Stomach (tissue), 8 donors: ENCODE measurements at regions not wholly inside any gene's neighbourhood (a gene's known extent, or its start where the extent isn't known, plus 50 kb on each side); places are given as distances from the start of the nearest gene placed in this dataset.

Source experiments
- DNase-seq, 2 donors: peaks; one replicate each; pipeline versions ENCODE4 v3.0.0 to v3.0.0-alpha.2; 2013 to 2019
- H3K27ac ChIP-seq, 5 donors: fragments of 200-600 bp in 4 of 5; sonication (generic) in 4 of 5; one replicate each; pipeline ENCODE4 v1.5.1; 2013 to 2019; ENCODE audit warnings: mild to moderate bottlenecking in 1 of 5, moderate library complexity in 1 of 5
- H3K27me3 ChIP-seq, 3 donors: fragments of 200-600 bp; sonication (generic); one replicate each; pipeline ENCODE4 v1.5.1; 2017 to 2019; ENCODE audit warnings: mixed run types in 1 of 3
- H3K36me3 ChIP-seq, 4 donors: fragments of 200-600 bp; sonication (generic); 1 replicate in 3 of 4; 2 replicates in 1 of 4; pipeline ENCODE4 v1.5.1; 2016 to 2019
- H3K4me1 ChIP-seq, 4 donors: fragments of 200-600 bp; sonication (generic); one replicate each; pipeline ENCODE4 v1.5.1; 2016 to 2019
- H3K4me3 ChIP-seq, 4 donors: fragments of 200-600 bp; sonication (generic) in 3 of 4; one replicate each; pipeline ENCODE4 v1.5.1; 2016 to 2019; ENCODE audit warnings: mild to moderate bottlenecking in 1 of 4
- H3K9me3 ChIP-seq, 4 donors: fragments of 200-600 bp; sonication (generic); one replicate each; pipeline ENCODE4 v1.5.1; 2016 to 2019
- EP300 ChIP-seq: sonication (generic); formaldehyde crosslinking; IDR thresholded peaks from one replicate; pipeline ENCODE4 v1.6.1; 2017; ENCODE audit warnings: antibody characterized with exemption
- POLR2A ChIP-seq, 4 donors: fragments of 450-650 bp; IDR thresholded peaks; one replicate each; pipeline ENCODE4 v1.6.1; 2016; ENCODE audit warnings: antibody characterized with exemption in 4 of 4, control low read depth in 2 of 4, mild to moderate bottlenecking in 1 of 4, moderate library complexity in 1 of 4
- POLR2AphosphoS5 ChIP-seq, 3 donors: sonication (generic); formaldehyde crosslinking; IDR thresholded peaks; one replicate each; pipeline ENCODE4 v1.6.1; 2016; ENCODE audit warnings: antibody characterized with exemption in 3 of 3
- WGBS, 5 donors: extraction: QIAGEN DNeasy Blood & Tissue Kit in 3 of 5; methylation state at CpG; one replicate each; pipeline versions ENCODE4 v1.1.5 to v1.1.7; 2013 to 2018; 5-methylcytosine and 5-hydroxymethylcytosine counted together
- intact Hi-C: fragments of 100-400 bp; cut with DNase I; formaldehyde crosslinking; loops from one replicate; pipeline ENCODE4 v1.15.1; 2023; ENCODE audit warnings: low total_unique reads
- TF ChIP-seq, protein P1 (sequence below), 7 experiments: fragments of 450-650 bp in 4 of 7; fragments of 200-600 bp in 3 of 7; sonication (generic) in 3 of 7; IDR thresholded peaks; one replicate each; pipeline ENCODE4 v1.5.1; 2016 to 2019; ENCODE audit warnings: antibody characterized with exemption in 7 of 7, control low read depth in 2 of 7, mild to moderate bottlenecking in 1 of 7
- donor health status: healthy with polysubstance abuse.
- donor health status: Bipolar disorder and iron deficiency.
- donor health status: healthy.

DNA sequence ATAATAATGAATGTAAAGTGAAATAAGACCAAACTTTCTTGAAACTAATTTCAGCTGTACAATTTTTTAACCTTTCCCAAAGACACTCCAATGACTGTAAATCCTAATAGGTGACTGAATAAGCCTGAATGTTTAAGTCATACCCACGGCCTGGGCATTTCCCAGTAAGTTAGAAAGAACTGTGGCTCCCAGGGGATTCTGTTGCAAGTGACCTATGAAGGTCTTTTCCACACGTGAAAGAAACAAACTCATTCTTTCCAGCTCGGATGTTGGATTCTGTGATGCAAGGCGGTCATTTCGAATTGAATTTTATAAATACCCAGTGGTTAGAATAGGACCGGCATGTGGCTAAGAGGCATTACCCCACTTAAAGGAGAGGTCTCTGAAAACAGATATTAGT, 1134.4 kb downstream of the GALC start:
- WGBS, 5 donors = 76 to 83% (median 78%) methylated on average over 6 of the region's 6 CpGs
- Histone ChIP-seq H3K27me3 (no peaks in the 10 kb centered on the region), H3K27ac (no peak overlapping the region), H3K36me3 (no peaks in the 10 kb centered on the region), H3K4me1 (no peaks in the 10 kb centered on the region), H3K9me3 (no peaks in the 10 kb centered on the region), H3K4me3 (no peak overlapping the region)
- intact Hi-C loops = no loop called here
- TF ChIP-seq, protein P1, sequence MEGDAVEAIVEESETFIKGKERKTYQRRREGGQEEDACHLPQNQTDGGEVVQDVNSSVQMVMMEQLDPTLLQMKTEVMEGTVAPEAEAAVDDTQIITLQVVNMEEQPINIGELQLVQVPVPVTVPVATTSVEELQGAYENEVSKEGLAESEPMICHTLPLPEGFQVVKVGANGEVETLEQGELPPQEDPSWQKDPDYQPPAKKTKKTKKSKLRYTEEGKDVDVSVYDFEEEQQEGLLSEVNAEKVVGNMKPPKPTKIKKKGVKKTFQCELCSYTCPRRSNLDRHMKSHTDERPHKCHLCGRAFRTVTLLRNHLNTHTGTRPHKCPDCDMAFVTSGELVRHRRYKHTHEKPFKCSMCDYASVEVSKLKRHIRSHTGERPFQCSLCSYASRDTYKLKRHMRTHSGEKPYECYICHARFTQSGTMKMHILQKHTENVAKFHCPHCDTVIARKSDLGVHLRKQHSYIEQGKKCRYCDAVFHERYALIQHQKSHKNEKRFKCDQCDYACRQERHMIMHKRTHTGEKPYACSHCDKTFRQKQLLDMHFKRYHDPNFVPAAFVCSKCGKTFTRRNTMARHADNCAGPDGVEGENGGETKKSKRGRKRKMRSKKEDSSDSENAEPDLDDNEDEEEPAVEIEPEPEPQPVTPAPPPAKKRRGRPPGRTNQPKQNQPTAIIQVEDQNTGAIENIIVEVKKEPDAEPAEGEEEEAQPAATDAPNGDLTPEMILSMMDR (IDR thresholded peaks at IDR 0.05) = no peak
- no peak for DNase-seq

- TF ChIP-seq, protein P1 (IDR thresholded peaks at IDR 0.05) = no peak
- TF ChIP-seq POLR2AphosphoS5 (IDR thresholded peaks at IDR 0.05) = no peak
- no peak for TF ChIP-seq EP300
- TF ChIP-seq POLR2A (IDR thresholded peaks at IDR 0.05) = no peak
- no peak overlapping the region for H3K4me3 ChIP-seq
- DNase-seq = no peak
- no peak overlapping the region for H3K27ac ChIP-seq
- WGBS, 5 donors = 74 to 86% (median 80%) methylated on average over 3 of the region's 3 CpGs
- H3K27me3 ChIP-seq = no peaks in the 10 kb centered on the region
- no peaks in the 10 kb centered on the region for H3K36me3 ChIP-seq
- H3K4me1 ChIP-seq = no peaks in the 10 kb centered on the region
- no peaks in the 10 kb centered on the region for H3K9me3 ChIP-seq
- intact Hi-C loops = no loop called here
Measured at GRCh38 chr14:86858031-86858430, 1135.0 kb downstream of the GALC start.

GRCh38 chr14:86852530-86852929, 1140.5 kb downstream of the GALC start:
- DNase-seq = no peak
- H3K9me3 ChIP-seq = no peaks in the 10 kb centered on the region
- WGBS, 5 donors = 61 to 86% (median 74%) methylated on average over 5 of the region's 5 CpGs
- intact Hi-C loops = no loop called here
- no peaks in the 10 kb centered on the region for H3K4me1 ChIP-seq
- no peaks in the 10 kb centered on the region for H3K36me3 ChIP-seq
- no peak overlapping the region for H3K27ac ChIP-seq
- H3K4me3 ChIP-seq = no peak overlapping the region
- H3K27me3 ChIP-seq = no peaks in the 10 kb centered on the region
- TF ChIP-seq POLR2A (IDR thresholded peaks at IDR 0.05) = no peak
- TF ChIP-seq, protein P1 (IDR thresholded peaks at IDR 0.05) = no peak
- TF ChIP-seq POLR2AphosphoS5 (IDR thresholded peaks at IDR 0.05) = no peak
- no peak for TF ChIP-seq EP300

DNA sequence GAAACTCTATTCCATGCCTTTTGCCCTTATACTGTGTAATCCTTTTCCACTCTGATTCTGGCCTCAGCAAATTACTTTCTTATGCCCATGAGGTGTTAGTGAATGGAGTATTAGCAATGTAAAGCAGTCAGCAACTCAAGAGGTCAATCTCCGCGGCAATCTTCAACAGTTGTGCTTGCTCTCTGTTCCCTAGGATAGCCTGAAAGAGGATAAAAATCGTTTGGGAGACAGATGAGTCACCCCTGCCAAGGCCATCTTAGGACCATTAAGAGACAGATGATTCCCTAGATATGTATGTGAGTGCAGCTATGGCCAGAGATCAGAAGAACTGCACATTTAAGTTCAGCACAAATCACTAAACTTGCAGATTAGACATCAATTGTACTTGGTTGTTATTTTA, 1145.8 kb downstream of the GALC start:
- no peaks in the 10 kb centered on the region for H3K9me3 ChIP-seq
- no peak overlapping the region for H3K27ac ChIP-seq
- H3K4me1 ChIP-seq = no peaks in the 10 kb centered on the region
- WGBS, 5 donors = 62 to 73% (median 67%) methylated on average over 3 of the region's 3 CpGs
- no peaks in the 10 kb centered on the region for H3K36me3 ChIP-seq
- no peaks in the 10 kb centered on the region for H3K27me3 ChIP-seq
- no peak for DNase-seq
- intact Hi-C loops = no loop called here
- no peak overlapping the region for H3K4me3 ChIP-seq
- TF ChIP-seq EP300 = no peak
- no peak for TF ChIP-seq POLR2AphosphoS5 (IDR thresholded peaks at IDR 0.05)
- no peak for TF ChIP-seq POLR2A (IDR thresholded peaks at IDR 0.05)
- TF ChIP-seq, protein P1 (IDR thresholded peaks at IDR 0.05) = no peak

DNA sequence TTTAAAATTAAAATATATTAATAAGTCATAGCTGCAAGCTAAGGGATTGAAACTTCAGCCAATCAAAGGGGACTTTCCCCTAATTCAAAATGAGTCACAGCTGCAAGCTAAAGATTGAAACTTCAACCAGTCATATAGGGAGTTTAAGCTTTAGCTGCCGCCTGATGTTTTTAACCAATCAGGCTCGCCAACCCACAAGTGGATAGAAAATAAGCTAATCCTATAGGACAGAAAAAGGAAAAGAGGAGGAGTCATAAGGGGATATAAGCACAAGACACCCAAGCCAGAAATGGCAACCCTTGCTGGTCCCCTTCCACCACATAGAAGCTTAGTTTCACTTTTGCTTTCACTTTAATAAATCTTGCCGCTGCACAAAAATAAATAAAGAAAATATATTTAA, 1154.6 kb downstream of the GALC start:
- no peaks in the 10 kb centered on the region for H3K9me3 ChIP-seq
- H3K36me3 ChIP-seq = no peaks in the 10 kb centered on the region
- H3K27me3 ChIP-seq = no peaks in the 10 kb centered on the region
- intact Hi-C loops = no loop called here
- H3K4me3 ChIP-seq = no peak overlapping the region
- no peak overlapping the region for H3K27ac ChIP-seq
- 60 to 94% (median 90%) methylated on average over 3 of the region's 3 CpGs for WGBS, 5 donors
- H3K4me1 ChIP-seq = no peaks in the 10 kb centered on the region
- no peak for DNase-seq
- no peak for TF ChIP-seq POLR2A (IDR thresholded peaks at IDR 0.05)
- TF ChIP-seq, protein P1 (IDR thresholded peaks at IDR 0.05) = no peak
- TF ChIP-seq EP300 = no peak
